Lung (tissue), 11 donors: ENCODE measurements at regions not wholly inside any gene's neighbourhood (a gene's known extent, or its start where the extent isn't known, plus 50 kb on each side); places are given as distances from the start of the nearest gene placed in this dataset.

Source experiments
- ATAC-seq: fragments of 200-7000 bp; cut with Tn5 transposase; one replicate; pipeline ENCODE4 v1.9.1; 2020; ENCODE audit warnings: moderate number of reproducible peaks; ENCODE audit not compliant: insufficient read depth, low FRiP score
- DNase-seq, 3 donors: peaks; one replicate each; pipeline ENCODE4 v3.0.0-alpha.2; 2013 to 2017
- H3K27ac ChIP-seq, 2 donors: one replicate each; pipeline ENCODE4 v1.5.1; 2013; ENCODE audit warnings: mild to moderate bottlenecking in 2 of 2, moderate library complexity in 2 of 2, control low read depth in 1 of 2, inconsistent platforms in 1 of 2, low read depth in 1 of 2, low read length in 1 of 2
- H3K27me3 ChIP-seq, 3 donors: one replicate each; pipeline ENCODE4 v1.5.1; 2013; ENCODE audit warnings: low read length in 2 of 3; ENCODE audit not compliant: control insufficient read depth in 3 of 3, insufficient read depth in 3 of 3
- H3K36me3 ChIP-seq, 4 donors: one replicate each; pipeline ENCODE4 v1.5.1; 2013; ENCODE audit warnings: low read length in 4 of 4, mild to moderate bottlenecking in 1 of 4, moderate library complexity in 1 of 4; ENCODE audit not compliant: control insufficient read depth in 4 of 4, insufficient read depth in 4 of 4
- H3K4me1 ChIP-seq, 5 donors: one replicate each; pipeline ENCODE4 v1.5.1; 2013; ENCODE audit warnings: low read length in 5 of 5, mild to moderate bottlenecking in 2 of 5, moderate library complexity in 1 of 5; ENCODE audit not compliant: control insufficient read depth in 5 of 5, insufficient read depth in 5 of 5
- H3K4me3 ChIP-seq: one replicate; pipeline ENCODE4 v1.5.1; 2013; ENCODE audit warnings: mild to moderate bottlenecking, control low read depth, moderate library complexity
- H3K9ac ChIP-seq, 2 donors: one replicate each; pipeline ENCODE4 v1.5.1; 2013; ENCODE audit warnings: low read length in 2 of 2, control low read depth in 1 of 2; ENCODE audit not compliant: insufficient read depth in 1 of 2
- H3K9me3 ChIP-seq, 4 donors: one replicate each; pipeline ENCODE4 v1.5.1; 2013; ENCODE audit warnings: low read length in 3 of 4, mild to moderate bottlenecking in 1 of 4, moderate library complexity in 1 of 4; ENCODE audit not compliant: control insufficient read depth in 4 of 4, insufficient read depth in 3 of 4
- WGBS, 2 donors: extraction: QIAGEN DNeasy Blood & Tissue Kit; methylation state at CpG; one replicate each; pipeline ENCODE4 v1.1.7; 2013; 5-methylcytosine and 5-hydroxymethylcytosine counted together
- TF ChIP-seq, protein P1 (sequence below): IDR thresholded peaks from 2 replicates; pipeline ENCODE4 v1.5.1; 2012; ENCODE audit warnings: mild to moderate bottlenecking; ENCODE audit errors: control extremely low read depth, extremely low read depth
- donor health status: control.
- donor health status: control.
- donor health status: Bipolar disorder and iron deficiency.
- donor health status: healthy.
- donor health status: DM: yes; HTN: yes; CAD: no.

DNA sequence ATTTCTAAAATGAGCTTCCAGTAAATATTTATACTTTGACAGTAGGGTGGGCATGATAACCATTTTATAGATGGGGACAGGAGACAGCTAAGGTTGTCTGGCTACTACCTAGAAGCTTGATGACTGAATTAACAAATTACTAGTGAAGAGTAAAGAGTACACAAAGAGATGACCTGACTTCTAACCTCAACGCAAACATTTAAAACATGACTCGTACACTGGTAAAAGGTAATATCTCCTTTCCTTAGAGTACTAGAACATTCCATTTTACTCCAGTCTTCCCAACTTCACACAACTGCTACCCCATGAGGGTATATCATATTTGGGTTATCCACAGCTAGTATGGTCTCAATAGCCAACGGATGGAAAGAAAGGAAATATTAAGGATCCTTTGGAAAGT is 258.9 kb downstream of the FOXO1 start:
- H3K27me3 ChIP-seq, result no peaks in the 10 kb centered on the region
- H3K4me3 ChIP-seq, result no peak overlapping the region
- DNase-seq, result no peak
- ATAC-seq, result no peak
- H3K27ac ChIP-seq, result no peak overlapping the region
- H3K4me1 ChIP-seq, result peaks cover 4 to 24% (median 10%) of the 10 kb centered on the region in 5 donors
- WGBS, 2 donors, result 95 to 97% methylated on average over 3 of the region's 3 CpGs
- H3K9ac ChIP-seq, result no peak overlapping the region
- TF ChIP-seq, protein P1, sequence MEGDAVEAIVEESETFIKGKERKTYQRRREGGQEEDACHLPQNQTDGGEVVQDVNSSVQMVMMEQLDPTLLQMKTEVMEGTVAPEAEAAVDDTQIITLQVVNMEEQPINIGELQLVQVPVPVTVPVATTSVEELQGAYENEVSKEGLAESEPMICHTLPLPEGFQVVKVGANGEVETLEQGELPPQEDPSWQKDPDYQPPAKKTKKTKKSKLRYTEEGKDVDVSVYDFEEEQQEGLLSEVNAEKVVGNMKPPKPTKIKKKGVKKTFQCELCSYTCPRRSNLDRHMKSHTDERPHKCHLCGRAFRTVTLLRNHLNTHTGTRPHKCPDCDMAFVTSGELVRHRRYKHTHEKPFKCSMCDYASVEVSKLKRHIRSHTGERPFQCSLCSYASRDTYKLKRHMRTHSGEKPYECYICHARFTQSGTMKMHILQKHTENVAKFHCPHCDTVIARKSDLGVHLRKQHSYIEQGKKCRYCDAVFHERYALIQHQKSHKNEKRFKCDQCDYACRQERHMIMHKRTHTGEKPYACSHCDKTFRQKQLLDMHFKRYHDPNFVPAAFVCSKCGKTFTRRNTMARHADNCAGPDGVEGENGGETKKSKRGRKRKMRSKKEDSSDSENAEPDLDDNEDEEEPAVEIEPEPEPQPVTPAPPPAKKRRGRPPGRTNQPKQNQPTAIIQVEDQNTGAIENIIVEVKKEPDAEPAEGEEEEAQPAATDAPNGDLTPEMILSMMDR, result no peak
- H3K9me3 ChIP-seq, result peaks cover 0 to 5% (median 0%) of the 10 kb centered on the region in 4 donors
- H3K36me3 ChIP-seq, result no peaks in the 10 kb centered on the region

DNA sequence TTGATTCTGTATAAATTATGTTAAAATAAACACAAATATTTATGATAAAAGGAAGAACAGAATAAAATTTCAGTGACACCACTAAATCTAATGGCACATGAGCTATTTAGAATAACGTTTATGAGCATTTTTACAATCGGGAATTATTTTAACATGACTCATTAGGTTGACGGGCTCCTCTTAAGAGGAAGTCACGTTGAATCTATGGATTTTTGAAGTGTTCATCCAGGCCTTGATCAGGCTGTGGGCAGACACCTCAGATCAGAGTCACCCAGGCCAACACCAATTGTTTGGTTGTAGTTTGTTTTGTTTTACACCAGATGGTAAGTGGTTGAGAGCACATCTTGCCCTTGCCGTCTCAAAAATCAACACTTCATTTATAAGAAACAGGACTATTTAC is 257.8 kb downstream of the FOXO1 start:
- H3K27me3 ChIP-seq, result no peaks in the 10 kb centered on the region
- H3K9ac ChIP-seq, result no peak overlapping the region
- no peak overlapping the region for H3K4me3 ChIP-seq
- no peak overlapping the region for H3K27ac ChIP-seq
- WGBS, 2 donors, result 83 to 85% methylated on average over 5 of the region's 5 CpGs
- H3K4me1 ChIP-seq, result peaks cover 0 to 14% (median 4%) of the 10 kb centered on the region in 5 donors
- ATAC-seq (no peak), DNase-seq (no peak)
- peaks cover 0 to 5% (median 0%) of the 10 kb centered on the region in 4 donors for H3K9me3 ChIP-seq
- TF ChIP-seq, protein P1, result no peak
- no peaks in the 10 kb centered on the region for H3K36me3 ChIP-seq

DNA sequence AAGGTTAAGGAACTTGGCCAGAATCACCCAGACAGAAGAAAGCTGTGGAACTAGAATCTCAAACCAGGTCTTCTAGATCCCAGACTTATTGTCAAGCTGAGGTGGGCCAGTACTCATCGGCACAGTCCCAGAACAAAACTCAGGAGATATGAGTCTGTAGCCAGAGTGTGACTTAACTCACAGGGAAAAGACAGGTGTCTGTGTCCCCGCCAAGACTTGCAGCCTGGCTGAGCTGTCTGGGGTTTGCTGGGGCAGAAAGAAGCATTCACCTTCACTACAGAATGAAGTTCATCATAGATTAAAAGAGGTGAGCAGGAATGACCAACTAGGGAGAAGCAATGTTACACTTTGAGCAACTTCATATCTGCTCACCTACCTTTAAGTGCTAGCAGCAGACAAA is 257.2 kb downstream of the FOXO1 start:
- peak overlapping the region in 1 of 2 donors; percentile 78 for H3K27ac ChIP-seq
- TF ChIP-seq, protein P1, result no peak
- H3K36me3 ChIP-seq, result no peaks in the 10 kb centered on the region
- WGBS, 2 donors, result 98% methylated on average over 2 of the region's 2 CpGs
- H3K9ac ChIP-seq, result no peak overlapping the region
- DNase-seq, result no peak
- H3K4me1 ChIP-seq, result peaks cover 0 to 11% (median 4%) of the 10 kb centered on the region in 5 donors
- peaks cover 0 to 5% (median 0%) of the 10 kb centered on the region in 4 donors for H3K9me3 ChIP-seq
- H3K4me3 ChIP-seq, result no peak overlapping the region
- ATAC-seq, result no peak
- H3K27me3 ChIP-seq, result no peaks in the 10 kb centered on the region

DNA sequence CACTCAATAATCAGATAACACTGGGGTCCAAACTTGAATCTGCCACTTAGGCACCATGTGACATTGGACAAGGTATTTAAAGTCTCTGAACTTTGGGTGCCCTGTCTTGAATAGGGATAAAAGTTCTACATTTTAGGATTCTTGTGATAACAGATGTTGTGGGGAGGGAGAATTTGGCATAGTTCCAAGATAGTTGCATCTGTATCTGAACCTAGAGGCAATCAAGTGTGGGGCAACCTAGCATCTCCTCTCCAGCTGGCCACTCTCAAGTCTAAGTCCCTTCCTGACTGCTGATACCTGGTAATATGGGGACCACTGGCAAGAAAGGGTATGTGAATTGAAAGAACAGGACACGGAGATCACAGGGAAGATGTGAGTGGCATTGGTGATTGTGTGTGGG is 256.1 kb downstream of the FOXO1 start:
- DNase-seq, result no peak
- TF ChIP-seq, protein P1, result no peak
- Histone ChIP-seq H3K27me3 (no peaks in the 10 kb centered on the region), H3K9me3 (peaks cover 0 to 5% (median 0%) of the 10 kb centered on the region in 4 donors), H3K4me1 (peaks cover 0 to 8% (median 3%) of the 10 kb centered on the region in 5 donors), H3K27ac (peak overlapping the region in 1 of 2 donors; percentile 61), H3K4me3 (no peak overlapping the region), H3K9ac (no peak overlapping the region), H3K36me3 (no peaks in the 10 kb centered on the region)
- ATAC-seq, result no peak
- WGBS, 2 donors, result 100% methylated on average over 1 of the region's 1 CpG
